Breast epithelium (tissue), 4 donors: ENCODE measurements at regions not wholly inside any gene's neighbourhood (a gene's known extent, or its start where the extent isn't known, plus 50 kb on each side); places are given as distances from the start of the nearest gene placed in this dataset.
A peak's percentile ranks its signal among the peaks of the same experiment; 100 is the strongest.

Source experiments
- DNase-seq, 2 donors: peaks; one replicate each; pipeline ENCODE4 v3.0.0-alpha.2; 2019; ENCODE audit warnings: low spot score in 2 of 2
- H3K27ac ChIP-seq, 2 donors: fragments of 200-600 bp; sonication (generic) in 1 of 2; one replicate each; pipeline ENCODE4 v1.5.1; 2016 to 2019; ENCODE audit warnings: mild to moderate bottlenecking in 1 of 2
- H3K27me3 ChIP-seq, 2 donors: fragments of 200-600 bp; sonication (generic) in 1 of 2; one replicate each; pipeline versions ENCODE4 v1.5.1 to v1.6.0; 2017 to 2019; ENCODE audit warnings: control low read depth in 1 of 2, mild to moderate bottlenecking in 1 of 2
- H3K36me3 ChIP-seq: fragments of 200-600 bp; one replicate; pipeline ENCODE4 v1.5.1; 2019
- H3K4me1 ChIP-seq, 2 donors: fragments of 200-600 bp; sonication (generic); one replicate each; pipeline ENCODE4 v1.5.1; 2016 to 2019; ENCODE audit warnings: control low read depth in 1 of 2
- H3K4me3 ChIP-seq, 3 donors: fragments of 200-600 bp; sonication (generic); 1 replicate in 2 of 3; 2 replicates in 1 of 3; pipeline ENCODE4 v1.5.1; 2016 to 2019; ENCODE audit warnings: mild to moderate bottlenecking in 3 of 3, moderate library complexity in 2 of 3
- H3K9me3 ChIP-seq, 2 donors: fragments of 200-600 bp; sonication (generic) in 1 of 2; one replicate each; pipeline ENCODE4 v1.5.1; 2016 to 2019; ENCODE audit warnings: control low read depth in 1 of 2
- POLR2A ChIP-seq: fragments of 450-650 bp; IDR thresholded peaks from one replicate; pipeline ENCODE4 v1.6.1; 2016; ENCODE audit warnings: antibody characterized with exemption, mild to moderate bottlenecking, moderate library complexity
- POLR2AphosphoS5 ChIP-seq, 3 donors: sonication (generic); formaldehyde crosslinking; IDR thresholded peaks; one replicate each; pipeline ENCODE4 v1.6.1; 2017; ENCODE audit warnings: antibody characterized with exemption in 3 of 3
- intact Hi-C: fragments of 100-400 bp; cut with DNase I; formaldehyde crosslinking; loops from one replicate; pipeline ENCODE4 v1.15.1; 2023; ENCODE audit warnings: low total_unique reads
- TF ChIP-seq, protein P1 (sequence below), 3 donors: fragments of 450-650 bp; IDR thresholded peaks; one replicate each; pipeline ENCODE4 v1.5.1; 2016 to 2017; ENCODE audit warnings: antibody characterized with exemption in 3 of 3, mild to moderate bottlenecking in 3 of 3, moderate library complexity in 3 of 3

- DNase-seq: no peak
- H3K27ac ChIP-seq: no peak overlapping the region
- H3K9me3 ChIP-seq: no peaks in the 10 kb centered on the region
- TF ChIP-seq, protein P1, sequence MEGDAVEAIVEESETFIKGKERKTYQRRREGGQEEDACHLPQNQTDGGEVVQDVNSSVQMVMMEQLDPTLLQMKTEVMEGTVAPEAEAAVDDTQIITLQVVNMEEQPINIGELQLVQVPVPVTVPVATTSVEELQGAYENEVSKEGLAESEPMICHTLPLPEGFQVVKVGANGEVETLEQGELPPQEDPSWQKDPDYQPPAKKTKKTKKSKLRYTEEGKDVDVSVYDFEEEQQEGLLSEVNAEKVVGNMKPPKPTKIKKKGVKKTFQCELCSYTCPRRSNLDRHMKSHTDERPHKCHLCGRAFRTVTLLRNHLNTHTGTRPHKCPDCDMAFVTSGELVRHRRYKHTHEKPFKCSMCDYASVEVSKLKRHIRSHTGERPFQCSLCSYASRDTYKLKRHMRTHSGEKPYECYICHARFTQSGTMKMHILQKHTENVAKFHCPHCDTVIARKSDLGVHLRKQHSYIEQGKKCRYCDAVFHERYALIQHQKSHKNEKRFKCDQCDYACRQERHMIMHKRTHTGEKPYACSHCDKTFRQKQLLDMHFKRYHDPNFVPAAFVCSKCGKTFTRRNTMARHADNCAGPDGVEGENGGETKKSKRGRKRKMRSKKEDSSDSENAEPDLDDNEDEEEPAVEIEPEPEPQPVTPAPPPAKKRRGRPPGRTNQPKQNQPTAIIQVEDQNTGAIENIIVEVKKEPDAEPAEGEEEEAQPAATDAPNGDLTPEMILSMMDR (IDR thresholded peaks at IDR 0.05): no peak
- TF ChIP-seq POLR2AphosphoS5 (IDR thresholded peaks at IDR 0.05) (no peak), POLR2A (no peak)
- H3K4me1 ChIP-seq: no peaks in the 10 kb centered on the region
- H3K4me3 ChIP-seq: no peak overlapping the region
- intact Hi-C loops: no loop called here
- no peaks in the 10 kb centered on the region for H3K27me3 ChIP-seq
- H3K36me3 ChIP-seq: no peaks in the 10 kb centered on the region
Measured at GRCh38 chr2:43001787-43002468, 209.5 kb upstream of the HAAO start.

GRCh38 chr2:43001055-43001378 lies 208.6 kb upstream of the HAAO start:
- Histone ChIP-seq H3K9me3 (peaks cover 0 to 2% of the 10 kb centered on the region in 2 donors), H3K36me3 (no peaks in the 10 kb centered on the region), H3K27me3 (no peaks in the 10 kb centered on the region), H3K27ac (no peak overlapping the region), H3K4me1 (no peaks in the 10 kb centered on the region), H3K4me3 (no peak overlapping the region)
- intact Hi-C loops: no loop called here
- no peak for TF ChIP-seq POLR2A
- peak in 1 of 2 donors; percentile 2 for DNase-seq

- intact Hi-C loops: no loop called here
- no peak overlapping the region for H3K4me3 ChIP-seq
- TF ChIP-seq POLR2A: no peak
- TF ChIP-seq, protein P1 (IDR thresholded peaks at IDR 0.05): no peak
- TF ChIP-seq POLR2AphosphoS5 (IDR thresholded peaks at IDR 0.05): no peak
- H3K27me3 ChIP-seq: no peaks in the 10 kb centered on the region
- H3K36me3 ChIP-seq: no peaks in the 10 kb centered on the region
- no peaks in the 10 kb centered on the region for H3K4me1 ChIP-seq
- peaks cover 0 to 8% of the 10 kb centered on the region in 2 donors for H3K9me3 ChIP-seq
- peak in 1 of 2 donors; percentile 8 for DNase-seq
- no peak overlapping the region for H3K27ac ChIP-seq
Measured at GRCh38 chr2:43000242-43001054, 208.1 kb upstream of the HAAO start.

- DNase-seq: no peak
- intact Hi-C loops: no loop called here
- Histone ChIP-seq H3K4me1 (no peaks in the 10 kb centered on the region), H3K4me3 (no peak overlapping the region), H3K9me3 (peaks cover 0 to 9% of the 10 kb centered on the region in 2 donors), H3K36me3 (no peaks in the 10 kb centered on the region), H3K27ac (no peak overlapping the region), H3K27me3 (no peaks in the 10 kb centered on the region)
- TF ChIP-seq, protein P1 (IDR thresholded peaks at IDR 0.05): no peak
- no peak for TF ChIP-seq POLR2A
- no peak for TF ChIP-seq POLR2AphosphoS5 (IDR thresholded peaks at IDR 0.05)
Measured at GRCh38 chr2:42999856-43000241, 207.5 kb upstream of the HAAO start.

GRCh38 chr2:42999391-42999841 lies 207.0 kb upstream of the HAAO start:
- DNase-seq: peak in 1 of 2 donors; percentile 10
- intact Hi-C loops: no loop called here
- Histone ChIP-seq H3K36me3 (no peaks in the 10 kb centered on the region), H3K9me3 (peaks cover 0 to 9% of the 10 kb centered on the region in 2 donors), H3K27ac (no peak overlapping the region), H3K27me3 (no peaks in the 10 kb centered on the region), H3K4me1 (no peaks in the 10 kb centered on the region), H3K4me3 (no peak overlapping the region)
- TF ChIP-seq POLR2AphosphoS5 (IDR thresholded peaks at IDR 0.05): no peak
- TF ChIP-seq, protein P1 (IDR thresholded peaks at IDR 0.05): no peak
